Endothelial cell of umbilical vein (primary cell): ENCODE measurements at regions not wholly inside any gene's neighbourhood (a gene's known extent, or its start where the extent isn't known, plus 50 kb on each side); places are given as distances from the start of the nearest gene placed in this dataset.

Experiments
- CTCF ChIP-seq, 2 donors: IDR thresholded peaks; 1 replicate in 1 of 2; 2 replicates in 1 of 2; pipeline ENCODE4 v1.5.1; 2011; ENCODE audit warnings: low read length in 2 of 2, mild to moderate bottlenecking in 2 of 2, moderate library complexity in 2 of 2, control low read depth in 1 of 2, inconsistent platforms in 1 of 2, low read depth in 1 of 2; ENCODE audit not compliant: insufficient read depth in 1 of 2; ENCODE audit errors: extremely low read depth in 1 of 2
- EZH2 ChIP-seq: IDR thresholded peaks from 2 replicates; pipeline ENCODE4 v1.6.1; 2012; ENCODE audit warnings: borderline replicate concordance, low read depth, mild to moderate bottlenecking, moderate library complexity, low read length, inconsistent platforms; ENCODE audit not compliant: severe bottlenecking
- GATA2 ChIP-seq: IDR thresholded peaks from 2 replicates; pipeline ENCODE4 v1.7.0; 2011; ENCODE audit warnings: low read depth, mild to moderate bottlenecking, moderate library complexity, mixed read lengths, low read length; ENCODE audit not compliant: insufficient read length, insufficient read depth
- JUN ChIP-seq: IDR thresholded peaks from 2 replicates; pipeline ENCODE4 v1.6.1; 2011; ENCODE audit warnings: borderline replicate concordance, low read depth; ENCODE audit not compliant: insufficient read length, insufficient read depth
- MAX ChIP-seq: IDR thresholded peaks from 2 replicates; pipeline ENCODE4 v1.6.1; 2011; ENCODE audit not compliant: insufficient read depth, insufficient read length
- MYC ChIP-seq: IDR thresholded peaks from one replicate; pipeline ENCODE4 v1.6.1; 2011; ENCODE audit warnings: mild to moderate bottlenecking, low read depth, low read length
- POLR2A ChIP-seq: IDR thresholded peaks from 2 replicates; pipeline ENCODE4 v1.6.1; 2012; ENCODE audit warnings: low read depth, mild to moderate bottlenecking, control low read depth, low read length
- POLR2AphosphoS5 ChIP-seq: IDR thresholded peaks from 2 replicates; pipeline ENCODE4 v1.6.1; 2012; ENCODE audit warnings: low read depth, mild to moderate bottlenecking, control low read depth, low read length, moderate library complexity; ENCODE audit not compliant: insufficient read depth

GRCh38 chr4:182085051-182085480 is 158.1 kb upstream of the TENM3 start:
- TF ChIP-seq POLR2A: no peak
- no peak for TF ChIP-seq CTCF (IDR thresholded peaks at IDR 0.05; ENCODE audit: extremely low read depth in 1 of 2, insufficient read depth in 1 of 2, low read depth in 1 of 2, low read length in 2 of 2)
- TF ChIP-seq POLR2AphosphoS5: no peak
- TF ChIP-seq MYC: no peak
- TF ChIP-seq JUN: no peak
- TF ChIP-seq EZH2: no peak
- TF ChIP-seq MAX: no peak
- no peak for TF ChIP-seq GATA2
